ENCODE measurements at regions not wholly inside any gene's neighbourhood (a gene's known extent, or its start where the extent isn't known, plus 50 kb on each side); places are given as distances from the start of the nearest gene placed in this dataset.

GRCh38 chr12:84756961-84757360 lies 155.6 kb downstream of the SLC6A15 start:
- no peak overlapping the region for H3K9ac ChIP-seq (replicated peaks in 1 of 4; ENCODE audit: extremely low read depth in 1 of 4, low read depth in 3 of 4, low read length in 3 of 4)
- FAIRE-seq (no peak), DNase-seq (ENCODE audit: low read depth in 1 of 2, low spot score in 2 of 2) (no peak)
- H3K14ac ChIP-seq (ENCODE audit: insufficient read length): no peak overlapping the region
- no peaks in the 10 kb centered on the region for H3K79me2 ChIP-seq (ENCODE audit: control insufficient read depth in 1 of 2, insufficient read depth in 2 of 2, low read length in 2 of 2)
- H3K18ac ChIP-seq (ENCODE audit: extremely low read depth, low read length): no peak overlapping the region
- H4K8ac ChIP-seq (ENCODE audit: extremely low read depth, insufficient read depth, low read length): no peak overlapping the region
- H2BK20ac ChIP-seq (ENCODE audit: low read length): no peak overlapping the region
- no peaks in the 10 kb centered on the region for H3K27me3 ChIP-seq (replicated peaks in 1 of 4; ENCODE audit: control insufficient read depth in 3 of 4, extremely low read depth in 1 of 4, insufficient read depth in 3 of 4, low read length in 3 of 4)
- no peaks in the 10 kb centered on the region for H3K79me1 ChIP-seq (ENCODE audit: low read depth, low read length)
- H3K23me2 ChIP-seq (ENCODE audit: low read depth, low read length): no peaks in the 10 kb centered on the region
- no peak overlapping the region for H3K4ac ChIP-seq (replicated peaks; ENCODE audit: insufficient read length, low read depth, low read length)
- ChIA-PET CTCF (ENCODE audit: partially characterized antibody) (no interaction called here), POLR2A (ENCODE audit: partially characterized antibody) (no interaction called here)
- no peak overlapping the region for H2AK5ac ChIP-seq (ENCODE audit: low read depth, low read length)
- H3K56ac ChIP-seq (replicated peaks; ENCODE audit: insufficient read length, low read depth, low read length): no peak overlapping the region
- H4K5ac ChIP-seq (ENCODE audit: insufficient read length, low read depth, low read length): no peak overlapping the region
- H3K9me3 ChIP-seq (ENCODE audit: insufficient read depth in 2 of 2, low read depth in 1 of 2, low read length in 1 of 2): no peaks in the 10 kb centered on the region
- H4K91ac ChIP-seq (replicated peaks; ENCODE audit: insufficient read length, low read length): no peak overlapping the region
- H3K27ac ChIP-seq (ENCODE audit: low read depth, low read length): no peak overlapping the region
- H3K36me3 ChIP-seq (ENCODE audit: control insufficient read depth in 2 of 4, insufficient read depth in 4 of 4, low read length in 3 of 4): no peaks in the 10 kb centered on the region
- H3K23ac ChIP-seq (ENCODE audit: insufficient read length): no peak overlapping the region
- no peak overlapping the region for H3K4me2 ChIP-seq (ENCODE audit: insufficient read depth in 1 of 2, low read depth in 2 of 2, low read length in 2 of 2)
- no peak overlapping the region for H2BK5ac ChIP-seq (ENCODE audit: low read depth, low read length)
- no peak overlapping the region for H2BK12ac ChIP-seq (ENCODE audit: low read depth, low read length)
- no peak overlapping the region for H3K4me3 ChIP-seq (ENCODE audit: extremely low read depth in 1 of 4, insufficient read depth in 2 of 4, low read depth in 3 of 4, low read length in 4 of 4)
- no peak overlapping the region for H2BK120ac ChIP-seq (replicated peaks; ENCODE audit: low read depth, low read length)
- H3K4me1 ChIP-seq (replicated peaks in 1 of 4; ENCODE audit: control insufficient read depth in 3 of 4, insufficient read depth in 4 of 4, low read length in 3 of 4): peaks cover 0 to 3% (median 0%) of the 10 kb centered on the region in 4 experiments; a peak in 1 of 7 replicates
- TF ChIP-seq MAX (IDR thresholded peaks at IDR 0.05) (no peak), TAF7 (optimal IDR thresholded peaks at IDR 0.05; ENCODE audit: borderline replicate concordance, low read depth, low read length) (no peak)
- no peak overlapping the region for H2BK15ac ChIP-seq (ENCODE audit: low read length)
- no peak overlapping the region for H2AFZ ChIP-seq (ENCODE audit: low read length)
- no peaks in the 10 kb centered on the region for H4K20me1 ChIP-seq (replicated peaks in 1 of 2; ENCODE audit: control insufficient read depth in 1 of 2, insufficient read depth in 2 of 2, low read length in 2 of 2)

Measured in H1 (cell line).